Calu3 (cell line): ENCODE measurements at regions not wholly inside any gene's neighbourhood (a gene's known extent, or its start where the extent isn't known, plus 50 kb on each side); places are given as distances from the start of the nearest gene placed in this dataset.

Experiments used
- BruUV-seq: library from RNA; stranded (reverse); fragments of 400-500 nt; replicated peaks from 2 replicates; lab custom pipeline; 2021; lab: Mats Ljungman, UMichigan
- CTCF ChIA-PET: fragments of 300-600 bp; sonication (Branson Sonifier 250); formaldehyde crosslinking; loops from one replicate; lab custom pipeline; 2022; ENCODE audit warnings: antibody characterized with exemption; lab: Charles Lee
- DNase-seq: peaks from one replicate; pipeline ENCODE4 v3.0.0; 2022
- H3K27ac Mint-ChIP-seq: one replicate; pipeline ENCODE4 v1.8.0; 2022; ENCODE audit warnings: mixed read lengths; ENCODE audit not compliant: unreplicated experiment
- H3K27me3 Mint-ChIP-seq: one replicate; pipeline ENCODE4 v1.8.0; 2022; ENCODE audit warnings: mixed read lengths; ENCODE audit not compliant: unreplicated experiment
- H3K36me3 Mint-ChIP-seq: one replicate; pipeline ENCODE4 v1.8.0; 2022; ENCODE audit warnings: mild to moderate bottlenecking, moderate library complexity, mixed read lengths; ENCODE audit not compliant: insufficient read depth, unreplicated experiment
- H3K4me1 Mint-ChIP-seq: one replicate; pipeline ENCODE4 v1.8.0; 2022; ENCODE audit warnings: mild to moderate bottlenecking, low read depth, mixed read lengths; ENCODE audit not compliant: unreplicated experiment
- H3K4me3 Mint-ChIP-seq: one replicate; pipeline ENCODE4 v1.8.0; 2022; ENCODE audit warnings: mild to moderate bottlenecking, low read depth, moderate library complexity, mixed read lengths; ENCODE audit not compliant: unreplicated experiment
- H3K9me3 Mint-ChIP-seq: one replicate; pipeline ENCODE4 v1.8.0; 2022; ENCODE audit warnings: low read depth, mixed read lengths; ENCODE audit not compliant: unreplicated experiment
- CTCF ChIP-seq: fragments of 200-600 bp; IDR thresholded peaks from one replicate; pipeline ENCODE4 v1.8.0; 2022; ENCODE audit warnings: antibody characterized with exemption; ENCODE audit not compliant: unreplicated experiment
- intact Hi-C: fragments of 100-400 bp; cut with micrococcal nuclease; formaldehyde crosslinking; loops from one replicate; pipeline ENCODE4 v1.10.0; 2022; ENCODE audit not compliant: unreplicated experiment

- TF ChIP-seq CTCF = no peak
- CTCF ChIA-PET = no interaction called here
- peaks cover 3% of the 10 kb centered on the region for H3K9me3 Mint-ChIP-seq
- no peak for DNase-seq
- intact Hi-C loops = no loop called here
- no TSS peak for BruUV-seq
- no peaks in the 10 kb centered on the region for H3K4me1 Mint-ChIP-seq
- no peaks in the 10 kb centered on the region for H3K36me3 Mint-ChIP-seq
- peaks cover 12% of the 10 kb centered on the region for H3K27me3 Mint-ChIP-seq
- no peak overlapping the region for H3K27ac Mint-ChIP-seq
- no peak overlapping the region for H3K4me3 Mint-ChIP-seq
Measured at GRCh38 chr16:13607289-13607688, 312.7 kb upstream of the ERCC4 start.

DNA sequence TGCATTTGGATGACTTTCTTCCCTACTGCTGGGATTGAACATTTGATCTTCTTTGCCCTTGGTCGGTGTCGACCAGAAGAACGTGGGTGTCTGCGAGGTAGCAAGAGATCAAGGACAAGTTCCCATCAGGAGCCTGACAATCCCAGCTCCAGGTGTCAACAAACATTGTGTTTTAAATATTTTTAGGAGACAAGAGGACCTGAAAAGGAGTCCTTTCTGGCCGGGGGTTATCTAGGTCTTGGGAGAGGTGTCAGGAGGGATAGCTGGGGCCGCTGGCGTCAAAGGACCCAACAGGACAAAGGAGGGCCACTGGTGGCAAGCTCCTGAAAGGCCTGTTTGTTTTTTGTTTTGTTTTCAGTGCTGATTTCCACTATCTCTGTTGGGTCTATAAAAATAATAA is 308.4 kb upstream of the ERCC4 start:
- TF ChIP-seq CTCF = no peak
- H3K4me3 Mint-ChIP-seq = no peak overlapping the region
- H3K27ac Mint-ChIP-seq = no peak overlapping the region
- no peaks in the 10 kb centered on the region for H3K4me1 Mint-ChIP-seq
- CTCF ChIA-PET = no interaction called here
- H3K9me3 Mint-ChIP-seq = no peaks in the 10 kb centered on the region
- no peak for DNase-seq
- H3K27me3 Mint-ChIP-seq = no peaks in the 10 kb centered on the region
- H3K36me3 Mint-ChIP-seq = no peaks in the 10 kb centered on the region
- intact Hi-C loops = no loop called here
- no TSS peak for BruUV-seq

GRCh38 chr16:13612623-13613022 is 307.3 kb upstream of the ERCC4 start:
- Mint-ChIP-seq H3K27me3 (no peaks in the 10 kb centered on the region), H3K9me3 (no peaks in the 10 kb centered on the region), H3K4me3 (no peak overlapping the region), H3K4me1 (no peaks in the 10 kb centered on the region), H3K36me3 (no peaks in the 10 kb centered on the region), H3K27ac (no peak overlapping the region)
- TF ChIP-seq CTCF = no peak
- intact Hi-C loops = no loop called here
- no TSS peak for BruUV-seq
- CTCF ChIA-PET = no interaction called here
- DNase-seq = no peak

DNA sequence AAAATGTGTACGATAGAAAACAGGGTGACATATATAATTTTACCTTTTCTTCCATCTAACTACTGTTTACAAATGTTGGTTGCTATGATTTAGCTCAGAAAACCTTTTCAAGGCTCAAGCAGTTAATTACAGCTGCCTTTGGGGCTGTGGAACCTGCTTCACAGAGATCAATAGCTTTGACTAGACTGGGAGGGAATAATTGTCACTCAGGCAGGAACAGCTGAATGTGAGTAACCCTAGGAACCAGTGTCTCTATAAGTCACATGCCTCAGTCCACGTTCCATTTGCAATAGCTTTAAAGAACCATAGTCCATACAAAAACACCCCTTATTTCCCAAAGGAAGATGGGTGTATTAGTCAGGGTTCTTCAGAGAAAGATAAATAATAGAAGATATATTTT is 306.8 kb upstream of the ERCC4 start:
- H3K36me3 Mint-ChIP-seq = no peaks in the 10 kb centered on the region
- H3K4me3 Mint-ChIP-seq = no peak overlapping the region
- intact Hi-C loops = no loop called here
- H3K27ac Mint-ChIP-seq = no peak overlapping the region
- CTCF ChIA-PET = no interaction called here
- H3K9me3 Mint-ChIP-seq = no peaks in the 10 kb centered on the region
- no peaks in the 10 kb centered on the region for H3K4me1 Mint-ChIP-seq
- no peak for TF ChIP-seq CTCF
- no peaks in the 10 kb centered on the region for H3K27me3 Mint-ChIP-seq
- BruUV-seq = no TSS peak
- DNase-seq = no peak

DNA sequence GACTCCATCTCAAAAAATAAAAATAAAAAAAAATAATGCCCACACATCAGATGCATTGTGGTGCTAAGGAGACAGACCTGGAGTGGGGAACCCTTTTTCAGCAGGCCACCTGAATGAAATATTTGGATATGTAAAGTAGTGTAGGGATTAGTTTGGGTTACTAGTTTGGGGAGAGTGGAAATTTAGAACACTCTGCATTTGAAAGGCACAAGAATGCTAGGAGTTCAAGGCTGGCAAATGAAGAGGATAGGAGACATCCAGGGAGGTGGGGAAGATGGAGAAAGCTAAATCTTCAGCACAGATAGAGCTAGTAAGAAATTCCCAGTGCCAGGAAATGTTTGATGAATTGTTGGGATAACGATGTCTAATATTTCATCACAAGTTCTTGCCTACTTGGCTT is 298.3 kb upstream of the ERCC4 start:
- no peak for TF ChIP-seq CTCF
- intact Hi-C loops = no loop called here
- Mint-ChIP-seq H3K36me3 (no peaks in the 10 kb centered on the region), H3K27ac (no peak overlapping the region), H3K4me1 (no peaks in the 10 kb centered on the region), H3K4me3 (no peak overlapping the region), H3K27me3 (no peaks in the 10 kb centered on the region), H3K9me3 (no peaks in the 10 kb centered on the region)
- no TSS peak for BruUV-seq
- no peak for DNase-seq
- CTCF ChIA-PET = no interaction called here
